HG02759 (cell line): ENCODE measurements at regions not wholly inside any gene's neighbourhood (a gene's known extent, or its start where the extent isn't known, plus 50 kb on each side); places are given as distances from the start of the nearest gene placed in this dataset.

Experiments
- ATAC-seq: cut with Tn5 transposase; IDR thresholded peaks from one replicate; pipeline ENCODE4 v1.9.1; 2021; ENCODE audit warnings: mild to moderate bottlenecking, moderate library complexity; ENCODE audit not compliant: unreplicated experiment

DNA sequence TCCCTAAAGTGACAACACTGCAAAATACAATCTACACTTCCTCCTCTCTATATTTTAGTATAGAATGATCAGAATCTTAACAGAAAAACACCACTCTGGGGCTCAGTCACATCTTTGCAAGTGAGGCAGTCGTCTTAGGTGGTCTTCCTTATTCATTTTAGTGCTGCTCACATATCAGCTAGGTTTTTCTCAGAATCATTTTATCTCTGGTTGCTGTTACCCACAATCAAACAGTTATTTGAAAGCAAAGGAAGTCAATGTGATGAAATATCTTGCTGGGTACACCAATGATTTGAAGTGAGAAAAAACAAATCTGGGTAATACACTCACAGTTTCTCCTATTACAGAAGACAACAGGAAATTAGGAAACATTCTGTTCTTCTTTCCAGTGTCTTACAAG is 275.2 kb downstream of the DSEL start:
- ATAC-seq: no peak

DNA sequence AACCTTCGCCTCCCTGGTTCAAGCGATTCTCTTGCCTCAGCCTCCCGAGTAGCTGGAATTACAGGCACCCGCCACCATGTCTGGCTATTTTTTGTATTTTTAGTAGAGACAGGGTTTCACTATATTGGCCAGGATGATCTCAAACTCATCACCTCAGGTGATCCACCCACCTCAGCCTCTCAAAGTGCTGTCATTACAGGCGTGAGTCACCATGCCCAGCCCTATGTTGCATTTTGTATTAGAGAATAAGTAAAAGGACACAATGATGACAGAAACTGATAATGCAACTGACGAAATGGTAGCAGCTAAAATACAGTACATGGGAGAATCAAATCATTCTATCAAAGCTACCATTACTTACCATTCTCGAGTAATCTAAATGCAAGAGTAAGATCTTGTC is 276.7 kb downstream of the DSEL start:
- ATAC-seq: no peak

DNA sequence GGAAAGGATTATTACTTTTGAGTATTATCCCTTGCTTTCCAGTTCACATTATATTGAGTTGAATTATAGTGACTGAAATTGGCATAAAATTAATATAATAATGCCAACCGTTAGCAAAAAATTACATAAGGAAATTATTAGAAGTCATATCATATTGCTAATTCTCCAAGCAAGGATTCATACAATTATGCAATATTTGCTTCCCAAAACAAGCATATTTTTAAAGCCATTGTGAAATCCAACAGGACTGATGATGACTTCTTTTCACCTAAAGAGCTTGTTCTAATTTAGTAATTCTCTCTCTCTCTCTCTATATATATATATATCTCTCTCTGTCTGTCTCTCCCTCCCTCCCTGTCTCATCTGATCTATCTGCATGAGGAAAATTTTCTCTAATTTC is 283.5 kb downstream of the DSEL start:
- ATAC-seq: no peak

DNA sequence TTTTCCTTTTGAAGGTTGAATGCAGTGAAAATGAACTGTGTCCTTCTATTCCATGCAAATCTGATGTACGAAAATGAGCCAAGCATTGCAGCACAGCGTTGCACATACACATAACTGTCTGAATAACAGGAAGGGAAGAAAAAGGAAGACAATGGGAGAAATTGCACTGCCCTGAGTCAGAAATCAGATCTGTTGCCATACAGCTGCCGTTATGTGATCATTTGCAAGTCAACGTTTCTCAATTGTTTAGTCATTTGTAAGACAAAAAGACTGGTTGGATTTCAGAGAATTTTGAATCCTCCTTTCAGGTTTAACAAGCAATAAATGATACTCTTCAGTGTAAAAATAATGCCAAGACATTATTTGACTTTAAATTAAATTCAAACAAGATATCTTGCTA is 284.1 kb downstream of the DSEL start:
- no peak for ATAC-seq

DNA sequence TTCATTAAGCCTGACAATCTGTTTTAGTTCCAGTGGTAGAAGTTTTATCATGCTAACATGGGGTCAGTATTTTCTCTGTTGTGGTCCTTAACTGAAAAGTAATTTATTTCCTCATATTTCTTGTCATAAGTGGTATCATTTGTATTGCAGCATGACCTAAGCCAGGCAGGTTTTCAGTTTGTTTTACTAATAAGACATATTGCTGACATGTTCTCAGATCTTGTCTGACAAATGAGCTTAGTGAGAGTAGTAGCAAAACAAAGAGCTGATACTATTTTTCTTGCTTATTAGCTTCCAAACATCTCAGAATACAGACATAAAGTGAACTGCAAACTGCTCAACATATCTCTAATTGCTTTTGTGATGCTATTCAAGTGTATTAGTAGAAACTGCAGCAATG is 293.6 kb downstream of the DSEL start:
- ATAC-seq: no peak

DNA sequence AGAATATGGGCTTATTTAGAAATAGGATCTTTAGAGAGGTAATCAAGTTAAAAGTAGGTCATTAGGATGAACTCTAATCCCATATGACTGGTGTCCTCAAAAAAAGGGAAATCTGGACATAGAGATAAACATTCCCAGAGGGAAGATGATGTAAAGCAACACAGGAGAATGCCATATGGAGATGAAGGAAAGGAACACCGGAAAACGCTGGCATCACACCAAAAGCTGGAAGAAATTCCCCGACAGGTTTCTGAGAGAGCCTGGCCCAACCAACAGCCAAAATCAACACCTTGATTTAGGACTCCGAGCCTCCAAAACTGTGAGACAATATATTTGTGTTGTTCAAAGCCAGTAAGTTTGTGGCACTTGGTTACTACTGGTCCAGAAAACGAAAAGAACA is 296.7 kb downstream of the DSEL start:
- ATAC-seq: no peak

DNA sequence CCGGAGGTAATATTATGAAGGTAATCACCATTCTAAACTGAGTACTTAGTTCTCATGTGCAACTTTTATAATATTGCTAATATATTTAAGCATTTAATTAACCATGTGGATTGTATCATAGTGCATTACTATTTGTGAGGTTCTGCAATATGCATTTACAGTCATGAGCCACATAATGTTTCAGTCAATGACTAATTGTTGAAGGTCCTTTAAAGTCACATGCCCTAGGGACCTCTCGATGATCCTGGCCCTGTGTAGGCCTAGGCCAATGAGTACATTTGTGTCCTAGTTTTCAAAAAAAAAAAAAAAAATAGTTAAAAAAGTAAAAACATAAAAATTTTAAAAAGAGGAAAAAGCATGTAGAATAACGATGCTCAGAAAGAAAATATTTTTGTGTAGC is 298.0 kb downstream of the DSEL start:
- no peak for ATAC-seq

DNA sequence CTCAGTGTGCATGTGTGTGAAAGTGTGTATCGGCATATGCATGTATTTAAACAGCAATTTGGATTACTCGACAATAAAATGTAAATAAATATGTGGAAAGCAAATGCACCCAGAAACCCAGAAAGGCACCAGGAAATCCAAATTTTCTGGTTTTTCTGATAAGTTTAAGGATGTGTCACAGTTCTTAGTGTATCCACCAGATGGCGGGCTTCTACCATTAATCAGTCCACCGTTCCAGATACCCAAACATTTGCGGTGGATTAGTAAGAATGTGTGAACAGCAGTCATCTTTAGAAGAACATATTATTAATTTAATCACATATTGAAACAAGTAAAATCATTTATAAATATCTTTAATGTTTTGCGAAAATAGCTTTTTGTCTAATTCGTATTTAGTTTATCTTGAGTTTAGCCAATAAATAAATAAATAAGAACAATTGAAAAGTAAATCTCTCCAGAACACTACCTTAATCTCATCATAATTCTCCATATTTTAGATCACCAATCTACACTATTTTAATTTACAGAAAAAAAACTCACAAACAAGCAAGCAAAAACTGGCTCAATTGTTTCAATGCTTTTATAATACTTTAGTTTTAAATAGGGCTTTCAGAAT is 298.9 kb downstream of the DSEL start:
- peak; percentile 87 for ATAC-seq

DNA sequence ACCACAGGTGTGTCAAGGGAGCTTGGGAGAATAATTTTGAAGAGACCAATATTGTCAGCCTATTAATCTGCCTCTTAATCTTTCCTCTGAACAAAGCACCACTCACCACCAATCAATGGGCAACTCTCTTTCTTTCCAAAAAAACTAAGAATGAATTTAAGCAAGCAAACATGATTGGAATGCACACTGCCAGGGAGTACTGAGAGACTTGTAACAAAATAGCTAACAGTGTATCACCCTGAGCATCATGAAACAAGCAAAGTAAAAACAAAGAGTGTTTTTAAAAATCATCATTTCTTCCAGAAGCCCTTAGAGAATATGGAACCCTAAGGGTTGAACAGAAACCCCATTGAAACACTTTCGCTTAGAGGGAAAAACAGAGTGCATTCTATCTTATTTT is 299.7 kb downstream of the DSEL start:
- ATAC-seq: no peak

DNA sequence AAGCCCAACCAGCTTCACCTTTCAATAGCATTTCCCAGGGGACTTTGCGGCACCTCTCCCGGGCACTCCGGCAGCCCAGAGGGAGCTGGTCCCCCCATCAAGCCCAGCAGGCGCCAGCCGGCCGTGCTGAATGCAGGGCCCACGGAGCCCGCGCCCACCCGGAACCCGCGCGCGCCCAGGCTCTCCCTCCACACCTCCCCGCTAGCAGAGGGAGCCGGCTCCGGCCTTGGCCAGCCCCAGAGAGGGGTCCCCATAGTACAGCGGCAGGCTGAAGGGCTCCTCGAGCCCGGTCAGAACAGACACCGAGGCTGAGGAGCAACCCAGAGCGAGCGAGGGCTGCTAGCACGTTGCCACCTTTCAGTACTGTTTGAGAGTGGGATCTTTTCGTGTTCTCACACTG is 300.8 kb downstream of the DSEL start:
- no peak for ATAC-seq

DNA sequence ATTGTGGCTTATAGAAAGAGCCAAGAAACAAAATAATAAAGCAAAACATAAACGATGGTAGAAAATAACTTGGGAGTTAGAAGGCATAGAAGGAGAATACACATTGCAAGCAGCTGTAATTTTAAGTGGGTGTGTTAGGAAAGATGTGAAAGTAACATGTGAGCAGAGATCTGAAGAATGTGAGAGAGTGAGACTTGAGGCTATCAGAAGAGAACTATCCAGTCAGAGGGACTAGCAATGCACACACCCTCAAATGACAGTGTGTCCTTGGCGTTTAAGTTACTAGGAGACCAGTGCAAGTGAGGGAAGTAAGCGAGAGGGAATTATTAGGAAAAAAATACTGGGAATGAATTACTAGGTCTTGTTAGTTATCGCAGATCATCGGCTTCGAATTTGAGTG is 304.9 kb downstream of the DSEL start:
- no peak for ATAC-seq

DNA sequence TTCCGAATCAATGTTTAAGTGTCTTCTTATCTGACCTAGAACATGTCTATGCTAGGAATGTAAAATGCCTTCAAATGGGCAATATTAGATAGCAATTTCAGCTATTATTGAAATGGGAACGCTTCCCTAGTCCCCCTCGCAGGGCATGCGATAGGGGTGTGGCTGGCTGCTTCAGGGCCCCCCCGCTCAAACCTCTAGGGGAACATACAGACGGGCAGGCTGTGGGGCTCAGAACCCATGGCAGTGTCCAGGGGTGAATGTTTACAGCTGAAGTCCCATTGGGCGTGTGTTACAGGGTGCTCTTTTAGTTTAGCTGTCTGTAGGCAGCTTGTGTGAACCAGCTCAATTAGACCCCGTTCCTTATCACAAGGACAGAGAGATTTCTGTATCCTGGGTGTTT is 315.9 kb downstream of the DSEL start:
- no peak for ATAC-seq

DNA sequence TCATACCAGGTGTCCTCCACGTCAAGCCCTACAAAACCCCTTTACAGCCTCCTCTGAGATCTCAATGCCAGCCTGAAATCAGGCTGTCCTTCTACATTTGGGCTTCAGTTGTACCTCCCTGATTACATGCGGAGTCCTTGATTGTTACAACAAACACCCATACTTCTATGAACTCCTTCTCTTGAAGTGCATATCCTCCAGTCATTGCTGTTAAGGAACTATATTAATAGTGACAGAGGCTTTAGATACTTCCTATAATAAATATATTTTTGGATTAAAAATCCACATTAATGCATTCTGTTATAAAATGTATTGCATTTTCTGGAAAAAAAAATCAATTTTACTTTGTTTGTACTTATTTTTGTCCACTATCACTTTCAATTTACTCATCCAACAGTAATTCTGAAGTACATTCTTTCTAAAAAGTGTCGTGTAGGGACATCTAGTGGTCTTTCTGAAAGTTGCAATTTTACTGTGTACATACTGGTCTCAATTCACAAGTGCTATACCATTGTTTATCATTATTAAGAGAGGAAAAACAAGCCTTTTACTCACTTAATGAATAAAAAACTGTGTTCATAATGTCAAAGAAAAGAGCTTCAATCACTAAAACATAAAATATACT is 316.4 kb downstream of the DSEL start:
- ATAC-seq: peak; percentile 94

DNA sequence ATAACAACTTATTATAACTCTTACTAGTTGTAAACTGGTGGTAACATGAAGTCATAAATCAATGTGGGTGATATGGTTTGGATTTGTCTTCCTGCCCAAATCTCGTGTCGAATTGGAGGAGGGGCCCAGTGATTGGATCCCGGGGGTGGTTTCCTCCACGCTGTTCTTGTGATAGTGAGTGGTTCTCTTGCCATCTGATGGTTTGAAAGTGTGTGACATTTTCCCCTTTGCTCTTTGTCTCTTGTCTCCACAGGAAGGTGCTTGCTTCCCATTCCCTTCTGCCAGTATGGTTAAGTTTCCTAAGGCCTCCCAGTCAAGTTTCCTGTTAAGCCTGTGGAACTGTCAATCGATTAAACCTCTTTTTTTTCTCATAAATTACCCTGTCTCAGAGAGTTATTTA is 321.6 kb downstream of the DSEL start:
- no peak for ATAC-seq

DNA sequence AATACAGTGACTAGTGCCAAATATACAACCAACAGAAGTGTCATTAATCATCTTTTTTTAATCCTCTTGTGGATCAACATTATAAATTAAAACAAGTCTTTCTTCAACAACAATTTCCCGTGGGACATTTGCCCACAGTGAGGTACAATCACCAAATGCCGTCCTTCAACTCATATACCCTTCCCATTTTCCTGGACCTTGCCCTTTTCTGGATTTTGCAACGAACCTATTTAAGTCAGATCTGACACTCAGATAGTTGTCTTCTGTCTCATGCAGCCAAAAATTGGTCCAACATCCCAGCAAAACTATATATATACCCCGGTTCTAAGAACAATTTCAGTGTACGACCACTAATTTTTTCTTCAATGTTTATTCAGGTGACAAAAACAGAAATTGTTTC is 324.0 kb downstream of the DSEL start:
- no peak for ATAC-seq

DNA sequence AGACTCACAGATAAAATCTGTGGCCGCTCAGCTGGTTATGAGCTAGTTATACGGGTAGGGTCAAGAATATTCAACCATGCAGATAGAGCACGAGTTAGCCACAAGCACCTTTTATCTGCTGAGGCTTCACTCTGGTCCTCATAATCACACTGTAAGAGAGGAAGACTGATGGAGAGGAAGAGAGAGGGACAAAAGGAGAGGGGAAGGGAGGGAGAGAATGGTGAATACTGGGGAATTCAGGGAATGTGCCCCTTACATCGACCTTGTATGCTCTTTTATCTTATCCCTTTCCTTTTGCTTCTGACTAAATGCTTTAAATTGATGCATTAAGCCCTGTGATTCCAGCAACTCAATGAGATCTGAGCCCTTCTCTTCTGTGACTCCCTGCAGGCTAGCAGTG is 333.1 kb downstream of the DSEL start:
- ATAC-seq: no peak

DNA sequence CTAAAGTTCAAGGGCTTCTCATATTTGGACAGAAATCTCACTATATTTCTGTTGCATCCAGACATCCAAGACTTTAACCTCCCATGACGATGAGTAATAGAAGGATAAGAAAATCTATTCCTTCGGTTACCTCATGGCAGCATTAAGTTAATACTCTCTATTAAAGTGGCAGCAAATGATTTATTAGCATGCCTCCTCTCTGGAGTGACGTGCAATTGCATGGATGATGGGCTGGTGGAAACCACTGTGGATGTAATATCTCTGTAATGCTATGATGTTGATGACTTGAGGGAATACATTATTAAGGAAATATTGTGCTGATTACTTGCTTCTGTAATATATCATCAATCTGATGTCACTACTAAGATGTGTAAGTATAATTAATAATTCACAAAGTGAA is 336.8 kb downstream of the DSEL start:
- no peak for ATAC-seq

DNA sequence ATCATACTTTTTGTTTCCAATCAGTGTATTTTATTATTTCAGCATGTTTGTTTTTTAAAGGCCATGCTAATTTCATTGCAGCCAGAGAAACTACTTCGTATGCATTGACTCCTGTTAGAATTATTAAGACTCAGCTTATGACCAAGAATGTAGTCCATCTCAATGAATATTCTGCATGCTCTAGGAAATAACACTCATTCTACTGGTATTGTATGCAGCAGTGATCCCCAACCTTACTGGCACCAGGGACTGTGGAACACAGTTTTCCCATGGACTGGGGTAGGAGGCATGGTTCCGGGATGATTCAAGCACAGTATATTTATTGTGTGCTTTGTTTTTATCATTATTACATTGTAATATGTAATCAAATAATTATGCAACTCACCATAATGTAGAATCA is 356.9 kb downstream of the DSEL start:
- ATAC-seq: no peak

DNA sequence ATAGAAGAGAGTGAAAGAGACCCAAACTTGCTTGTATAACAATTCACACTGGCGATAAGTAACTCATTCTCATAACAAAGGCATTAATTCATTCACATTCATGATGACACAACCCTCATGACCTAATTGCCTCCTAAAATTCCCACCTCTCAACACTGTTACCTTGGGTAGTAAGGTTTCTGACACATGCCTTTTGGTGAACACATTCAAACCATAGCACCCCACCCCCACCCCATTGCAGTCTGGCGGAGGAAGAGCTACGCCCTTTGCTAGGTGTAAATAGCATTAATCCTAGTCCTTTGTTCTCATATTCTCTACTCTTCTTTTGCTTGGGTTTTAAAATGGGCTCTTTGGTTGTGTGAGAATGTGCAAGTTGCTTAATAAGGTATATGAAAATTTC is 361.5 kb downstream of the DSEL start:
- ATAC-seq: no peak

DNA sequence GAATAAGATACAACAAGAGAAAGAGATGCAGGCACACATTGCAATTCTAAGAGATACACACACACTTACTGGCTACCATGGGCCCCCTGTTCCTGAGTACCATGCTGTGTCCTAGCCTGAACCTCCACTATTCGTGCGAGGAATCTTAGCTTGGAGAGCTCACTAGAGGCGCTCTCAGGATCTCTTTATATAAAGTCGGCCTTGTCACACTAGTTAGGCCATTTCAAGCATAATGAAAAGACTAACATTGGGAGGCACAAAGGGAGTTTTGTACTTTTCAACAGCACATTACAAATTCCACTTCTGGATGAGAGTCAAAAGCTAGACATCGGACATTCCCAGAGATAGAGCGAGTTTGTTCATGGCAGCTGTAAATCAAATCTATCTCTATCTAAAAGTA is 365.2 kb downstream of the DSEL start:
- ATAC-seq: no peak

DNA sequence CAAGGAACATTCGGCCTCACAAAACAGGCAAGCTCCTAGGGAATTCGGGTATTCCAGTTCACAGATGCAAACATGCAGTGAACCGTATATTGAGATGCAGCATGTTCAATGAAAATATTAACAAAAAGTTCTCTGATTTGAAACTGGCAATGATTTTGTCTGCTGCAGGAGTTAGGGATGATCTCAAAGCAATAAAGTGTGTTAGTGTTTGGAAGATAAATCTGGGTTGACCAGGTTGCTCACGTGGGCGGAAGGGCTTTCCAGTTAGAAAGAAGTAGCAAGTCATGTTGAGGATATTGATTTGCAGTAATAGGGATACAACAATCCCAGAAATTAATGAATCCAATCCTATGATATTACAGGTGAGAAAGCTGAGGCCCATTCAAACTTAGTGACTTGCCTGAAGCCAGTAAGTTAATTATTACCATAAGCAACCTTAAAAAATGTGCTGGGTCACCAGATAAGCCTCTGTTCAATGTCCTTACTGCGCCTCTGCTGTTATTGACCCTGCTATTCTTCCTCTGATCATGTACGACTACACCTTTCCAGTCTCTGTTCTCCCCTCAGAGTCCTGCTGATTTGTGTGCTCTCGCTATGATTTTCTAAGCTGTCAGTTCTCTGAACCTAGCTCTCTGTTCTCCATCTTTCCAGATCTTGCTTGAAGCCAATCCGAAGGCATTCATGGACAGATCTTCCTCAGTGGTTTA is 370.8 kb downstream of the DSEL start:
- no peak for ATAC-seq

DNA sequence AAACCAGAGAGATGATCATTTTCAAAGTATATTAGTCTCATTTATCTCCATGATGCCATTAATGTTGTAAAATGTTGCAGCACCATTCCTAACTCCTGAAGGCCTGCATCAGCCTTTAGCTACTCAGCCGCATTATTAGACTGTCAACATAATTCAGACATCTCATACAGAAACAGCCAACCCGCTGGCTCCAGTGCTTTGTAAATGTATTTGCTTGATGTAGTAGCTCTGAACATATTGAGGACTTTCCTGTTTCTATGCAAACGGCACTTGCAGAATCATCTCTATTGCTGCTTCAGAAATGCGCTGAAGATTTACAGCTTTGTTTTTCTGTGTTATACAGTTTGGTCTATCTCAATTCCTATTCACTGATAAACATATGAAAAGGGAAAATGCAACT is 372.2 kb downstream of the DSEL start:
- no peak for ATAC-seq

DNA sequence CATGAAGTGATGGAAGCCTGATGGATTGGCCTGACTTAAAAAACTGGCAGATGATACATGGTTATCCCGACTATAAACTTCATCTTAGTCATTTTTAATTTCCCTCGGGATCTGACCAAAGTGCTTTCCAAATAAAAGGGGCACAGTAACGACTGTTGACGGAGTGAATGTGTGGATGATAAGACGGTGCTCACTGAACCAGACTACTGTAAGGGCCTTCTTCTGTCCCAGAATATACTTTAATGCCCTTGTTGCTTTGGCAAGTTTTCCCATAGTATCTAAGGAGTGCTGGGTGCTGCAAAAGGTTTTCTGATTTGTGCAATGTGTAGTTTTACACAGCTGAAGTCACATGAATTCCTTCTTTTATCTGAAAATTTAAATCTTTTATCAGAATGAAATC is 373.5 kb downstream of the DSEL start:
- no peak for ATAC-seq
